HG03520 (cell line): ENCODE measurements at regions not wholly inside any gene's neighbourhood (a gene's known extent, or its start where the extent isn't known, plus 50 kb on each side); places are given as distances from the start of the nearest gene placed in this dataset.

Experiments used
- ATAC-seq: cut with Tn5 transposase; IDR thresholded peaks from one replicate; pipeline ENCODE4 v1.9.1; 2021; ENCODE audit warnings: mild to moderate bottlenecking, moderate library complexity; ENCODE audit not compliant: unreplicated experiment

DNA sequence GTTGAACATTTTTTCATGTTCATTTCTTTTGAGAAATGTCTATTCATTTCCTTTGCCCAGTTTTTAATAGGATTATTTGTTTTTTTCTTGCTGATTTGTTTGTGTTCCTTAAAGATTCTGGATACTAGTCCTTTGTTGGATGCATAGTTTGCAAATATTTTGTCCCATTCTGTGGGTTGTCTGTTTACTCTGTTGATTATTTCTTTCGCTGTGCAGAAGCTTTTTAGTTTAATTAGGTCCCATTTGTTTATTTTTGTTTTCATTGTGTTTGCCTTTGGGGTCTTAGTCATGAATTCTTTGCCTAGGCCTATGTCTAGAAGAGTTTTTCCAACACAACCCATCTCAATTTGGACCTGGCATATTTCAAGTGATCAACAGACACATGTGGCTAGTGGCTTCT, 116.1 kb upstream of the GALNT2 start:
- no peak for ATAC-seq

DNA sequence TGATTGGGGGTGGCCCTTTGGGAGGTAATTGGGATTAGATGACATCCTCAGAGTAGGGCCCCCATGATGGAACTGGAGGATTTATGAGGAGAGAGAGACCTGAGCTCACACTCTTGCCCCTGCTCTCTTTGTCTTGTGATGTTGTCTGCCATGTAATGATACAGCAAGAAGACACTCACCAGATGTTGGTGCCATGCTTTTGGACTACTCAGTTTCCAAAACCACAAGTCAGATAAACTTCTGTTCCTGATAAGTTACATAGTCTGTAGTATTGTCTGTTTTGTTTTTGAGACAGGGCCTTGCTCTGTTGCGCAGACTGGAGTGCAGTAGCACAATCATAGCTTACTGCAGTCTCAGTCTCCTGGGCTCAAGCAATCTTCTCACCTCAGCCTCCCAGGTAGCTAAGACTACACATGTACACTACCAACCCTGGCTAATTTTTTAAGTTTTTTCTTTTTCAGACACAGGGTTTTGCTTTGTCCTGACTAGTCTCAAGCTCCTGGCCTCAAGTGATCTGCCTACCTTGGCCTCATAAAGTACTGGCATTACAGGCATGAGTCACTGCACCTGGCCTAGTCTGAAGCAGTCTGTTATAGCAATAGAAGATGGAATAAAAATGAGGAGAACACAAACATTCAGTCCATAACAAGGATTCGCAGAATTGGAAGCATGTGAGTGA, 115.0 kb upstream of the GALNT2 start:
- ATAC-seq = no peak

DNA sequence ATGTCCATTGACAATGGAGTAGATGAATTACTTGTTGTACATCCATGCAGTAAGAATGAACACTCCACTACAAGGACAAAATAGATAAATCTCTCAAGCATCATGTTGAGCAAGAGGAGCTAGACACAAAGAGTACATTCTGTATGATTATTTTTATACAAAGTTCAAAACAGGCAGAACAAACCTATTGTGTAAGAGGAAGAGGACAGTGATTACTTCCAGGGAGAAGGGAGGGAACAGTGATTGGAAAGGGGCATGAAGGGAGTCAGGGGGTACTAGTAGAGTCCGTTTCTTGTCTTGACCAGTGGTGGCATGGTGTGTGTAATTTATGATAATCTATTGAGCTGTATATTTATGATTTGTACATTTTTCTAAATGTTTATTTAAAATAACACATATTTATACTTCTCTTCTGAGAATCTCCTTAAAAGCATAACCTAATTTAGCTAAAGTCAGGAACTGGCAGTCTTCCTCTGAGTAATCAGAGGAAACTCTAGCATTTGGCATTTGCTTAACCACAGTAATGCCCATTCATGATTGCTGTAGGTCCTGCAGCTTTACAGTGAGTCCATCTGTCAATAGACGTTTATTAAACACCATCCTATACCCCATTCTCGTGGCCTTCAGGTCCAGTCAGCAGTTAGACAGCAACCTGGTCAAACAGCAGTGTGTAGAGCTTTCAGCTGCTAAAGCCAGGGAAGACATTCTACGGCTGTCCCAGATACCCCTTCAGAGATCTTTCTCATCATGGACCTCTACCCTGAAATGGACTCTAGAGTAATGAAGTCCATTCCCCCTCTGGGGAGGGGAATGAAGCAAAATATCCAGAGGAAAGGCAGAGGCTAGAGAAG, 114.1 kb upstream of the GALNT2 start:
- no peak for ATAC-seq

DNA sequence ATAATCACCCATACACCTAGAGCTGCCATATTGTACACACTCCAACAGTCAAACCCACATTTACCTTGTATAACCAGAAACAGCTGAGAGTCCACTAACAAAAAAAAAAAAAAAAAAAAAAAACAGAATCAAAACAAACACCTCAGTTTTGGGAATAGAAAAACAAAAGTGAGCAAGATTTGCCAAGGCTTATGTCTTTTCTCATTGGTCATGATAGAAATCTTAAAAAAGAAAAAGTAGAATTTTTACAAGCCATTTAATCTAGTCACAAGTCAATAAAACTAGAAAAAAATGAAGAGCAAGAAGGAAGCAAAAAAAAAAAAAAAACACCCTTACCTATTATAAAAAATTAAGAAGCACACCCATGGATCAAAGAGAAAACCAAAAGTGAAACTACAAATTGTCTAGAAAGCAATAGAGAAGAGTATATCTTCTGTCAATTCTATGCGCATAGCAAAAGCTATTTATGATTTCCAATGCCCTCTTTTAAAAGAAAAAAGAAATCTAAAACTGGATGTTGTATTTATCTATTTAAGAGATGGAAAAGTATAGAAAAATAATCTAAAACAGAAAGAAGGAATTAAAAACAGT, 113.2 kb upstream of the GALNT2 start:
- no peak for ATAC-seq

DNA sequence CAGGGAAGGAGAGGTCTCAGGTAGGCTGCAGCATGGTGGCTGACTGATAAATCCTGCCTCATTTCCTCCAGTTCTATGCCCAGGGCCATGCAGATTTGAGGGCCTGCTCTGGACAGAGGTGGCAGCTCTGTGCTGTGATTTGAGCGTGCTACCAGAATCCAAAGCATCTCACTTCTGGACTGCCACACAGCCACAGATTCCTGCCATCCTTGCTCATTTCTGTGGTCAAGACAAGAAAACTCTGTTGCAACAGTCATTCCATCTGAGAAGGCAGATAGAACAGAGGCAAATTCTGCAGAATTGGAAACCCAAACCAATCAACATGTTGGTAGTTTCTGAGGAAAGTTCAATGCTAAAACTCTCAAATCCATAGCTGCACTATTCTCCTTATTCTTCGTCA, 102.8 kb upstream of the GALNT2 start:
- ATAC-seq = no peak

DNA sequence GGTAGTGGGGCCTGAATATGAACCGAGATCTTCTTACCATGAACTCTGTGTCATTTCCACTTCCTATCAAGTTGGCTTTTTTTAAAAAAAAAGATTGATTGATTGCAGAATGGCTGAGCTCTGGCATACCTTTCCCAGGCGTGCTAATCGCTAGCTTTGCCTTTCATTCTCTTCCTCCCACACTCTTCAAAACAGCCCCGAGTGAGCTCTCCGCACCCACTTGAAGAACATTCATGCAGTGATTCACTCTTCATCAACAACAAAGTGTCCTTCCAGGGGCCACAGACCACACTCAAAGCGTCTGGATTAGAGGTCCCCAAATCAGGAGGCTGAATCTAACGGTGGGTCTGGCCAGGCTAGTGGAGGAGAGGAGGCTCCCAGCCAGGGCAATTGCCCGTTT, 96.3 kb upstream of the GALNT2 start:
- ATAC-seq = no peak

DNA sequence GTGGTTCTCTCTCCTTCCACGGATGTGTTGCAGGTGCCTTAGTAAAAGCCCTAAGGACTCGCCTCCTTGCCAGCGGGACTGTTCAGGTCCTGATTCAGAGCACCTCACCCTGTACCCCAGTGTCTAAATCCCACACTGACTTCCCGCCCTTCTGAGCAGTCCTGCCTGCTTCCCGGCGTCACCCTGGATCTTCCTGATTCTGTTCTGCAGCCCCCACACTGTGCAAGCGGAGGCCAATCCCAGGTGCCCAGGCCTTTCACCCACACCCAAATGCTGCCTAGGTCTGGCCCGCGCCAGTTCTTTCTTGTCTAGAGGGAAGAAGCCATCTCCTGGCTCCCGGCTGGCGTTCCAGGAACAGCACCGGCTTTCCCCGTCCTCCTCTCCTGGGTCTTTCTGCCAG, 95.9 kb upstream of the GALNT2 start:
- no peak for ATAC-seq

DNA sequence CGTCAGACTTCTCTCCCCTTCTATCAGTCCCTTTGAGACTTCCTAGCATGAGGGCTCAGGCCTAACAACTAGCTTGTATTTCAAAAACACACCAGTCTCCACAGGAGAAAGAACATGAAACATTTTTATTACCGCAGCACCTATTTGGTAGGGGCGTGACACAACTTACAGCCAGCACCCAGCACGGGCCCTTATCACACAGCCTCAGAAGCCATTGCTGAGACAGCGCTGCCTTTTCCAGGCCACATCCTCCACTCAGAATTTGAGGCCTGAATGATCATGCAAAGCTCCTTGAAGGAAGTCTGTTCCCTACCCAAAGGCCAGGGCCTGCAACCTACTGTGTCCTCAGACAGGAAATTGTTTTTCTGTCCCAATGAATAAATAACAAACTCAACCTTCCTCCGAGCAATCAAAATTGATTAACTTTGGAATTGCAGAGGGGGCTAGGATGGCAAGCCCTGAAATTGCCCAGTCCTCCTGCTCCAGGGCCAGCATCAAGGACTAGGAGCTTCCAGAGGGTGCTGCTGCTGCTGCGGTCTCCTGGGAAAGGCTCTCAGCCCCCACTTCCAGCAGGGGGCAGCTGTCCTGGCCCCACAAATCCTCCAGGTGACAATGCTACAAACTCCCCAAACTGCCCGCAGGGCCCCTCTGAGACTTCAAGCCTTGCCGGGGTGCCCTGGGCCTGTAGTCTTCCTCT, 94.3 kb upstream of the GALNT2 start:
- no peak for ATAC-seq

DNA sequence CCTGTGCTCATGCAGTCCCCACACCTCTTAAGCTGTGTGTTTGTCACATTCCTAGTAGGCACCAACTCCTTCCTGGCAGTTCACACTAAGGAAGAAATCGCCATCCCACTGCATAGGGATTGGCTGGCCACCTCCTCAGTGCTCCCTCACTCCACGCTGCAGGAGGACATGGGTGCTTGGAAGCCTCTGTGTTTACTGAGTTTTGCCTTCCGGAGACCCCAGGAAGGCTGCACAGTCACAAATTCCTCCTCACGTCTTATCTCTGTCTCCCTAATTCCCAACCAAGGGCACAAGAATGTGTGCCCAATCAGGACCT, 93.8 kb upstream of the GALNT2 start:
- ATAC-seq = no peak

DNA sequence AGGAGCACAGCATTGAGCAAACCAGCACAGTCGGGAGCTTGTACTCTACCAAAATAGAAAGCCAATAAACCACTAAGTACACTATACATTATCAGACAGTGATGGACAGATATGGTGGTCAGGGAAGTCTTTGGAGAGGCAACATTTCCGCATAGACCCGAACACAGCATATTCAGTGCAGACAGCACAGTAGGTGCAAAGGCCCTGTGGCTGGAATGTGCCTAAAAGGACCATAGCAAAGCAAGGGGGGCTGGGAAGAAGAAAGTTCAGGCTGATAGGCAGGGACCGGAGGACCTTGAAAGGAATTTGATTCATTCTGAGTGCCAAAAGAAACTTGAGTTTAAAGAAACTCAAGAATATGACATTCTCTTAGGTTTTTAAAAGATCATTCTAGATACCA, 92.0 kb upstream of the GALNT2 start:
- no peak for ATAC-seq

DNA sequence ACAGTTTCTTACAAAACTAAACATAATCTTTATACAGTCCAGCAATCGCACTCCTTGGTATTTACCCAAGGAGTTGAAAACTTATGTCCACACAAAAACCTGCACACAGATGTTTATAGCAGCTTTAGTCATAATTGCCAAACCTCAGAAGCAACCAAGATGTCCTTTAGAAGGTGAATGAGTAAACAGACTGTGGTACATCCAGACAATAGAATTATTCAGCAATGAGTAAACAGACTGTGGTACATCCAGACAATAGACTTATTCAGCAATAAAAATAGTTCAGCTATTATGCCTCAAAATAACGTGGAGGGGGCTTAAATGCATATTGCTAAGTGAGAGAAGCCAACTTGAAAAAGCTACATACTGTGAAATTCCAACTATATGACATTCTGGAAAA, 87.0 kb upstream of the GALNT2 start:
- ATAC-seq = no peak

DNA sequence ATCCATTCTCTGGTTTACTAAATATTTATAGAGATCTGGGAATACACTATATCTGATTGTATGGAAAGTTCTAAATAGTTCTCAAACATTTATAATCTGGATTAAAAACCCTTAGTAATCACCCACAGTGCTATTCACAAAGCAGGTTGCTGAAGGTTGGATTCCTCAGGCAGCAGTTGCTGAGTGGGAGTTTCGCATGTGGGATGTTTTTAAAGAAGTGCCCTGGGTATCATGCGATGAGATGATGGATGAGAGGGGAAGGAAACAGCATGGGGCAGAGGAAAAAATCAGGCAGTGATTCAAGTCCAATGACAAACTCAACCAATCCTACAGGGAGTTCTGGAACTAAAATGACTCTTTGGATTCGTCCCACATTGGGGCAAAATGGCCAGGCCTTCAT, 85.3 kb upstream of the GALNT2 start:
- ATAC-seq = no peak

DNA sequence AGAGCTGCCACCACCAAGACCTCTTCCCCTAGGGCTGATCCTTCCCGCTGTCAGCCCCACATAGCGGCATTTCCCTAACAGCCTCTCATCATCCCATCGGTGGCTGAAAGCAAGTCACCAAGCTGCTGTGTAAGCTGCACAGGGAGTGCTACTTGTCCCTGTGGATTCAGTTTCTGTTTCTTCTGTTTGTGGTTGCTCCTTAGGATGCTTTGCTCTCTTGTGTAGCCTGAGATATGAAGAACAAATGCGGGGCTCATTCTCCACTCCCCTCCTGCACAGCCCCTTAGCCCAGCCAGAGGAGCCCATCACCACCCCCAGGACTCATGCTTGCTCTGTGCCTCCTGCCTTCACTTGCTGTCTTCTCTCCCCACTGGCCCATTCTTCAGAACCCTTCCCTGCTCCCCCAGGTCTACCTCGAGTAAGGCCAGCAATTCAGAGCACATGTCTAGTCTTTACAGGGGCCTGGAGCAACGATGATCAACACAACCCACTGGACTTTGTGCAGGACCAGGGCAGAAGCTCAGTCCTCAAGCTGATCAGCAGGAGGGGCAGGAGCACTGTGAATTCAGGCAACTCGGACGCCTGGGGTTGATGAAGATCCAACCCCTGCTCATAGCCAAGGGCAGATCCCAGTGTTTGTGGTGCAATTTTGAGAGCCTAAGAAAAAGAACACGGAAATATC, 82.6 kb upstream of the GALNT2 start:
- ATAC-seq = no peak

DNA sequence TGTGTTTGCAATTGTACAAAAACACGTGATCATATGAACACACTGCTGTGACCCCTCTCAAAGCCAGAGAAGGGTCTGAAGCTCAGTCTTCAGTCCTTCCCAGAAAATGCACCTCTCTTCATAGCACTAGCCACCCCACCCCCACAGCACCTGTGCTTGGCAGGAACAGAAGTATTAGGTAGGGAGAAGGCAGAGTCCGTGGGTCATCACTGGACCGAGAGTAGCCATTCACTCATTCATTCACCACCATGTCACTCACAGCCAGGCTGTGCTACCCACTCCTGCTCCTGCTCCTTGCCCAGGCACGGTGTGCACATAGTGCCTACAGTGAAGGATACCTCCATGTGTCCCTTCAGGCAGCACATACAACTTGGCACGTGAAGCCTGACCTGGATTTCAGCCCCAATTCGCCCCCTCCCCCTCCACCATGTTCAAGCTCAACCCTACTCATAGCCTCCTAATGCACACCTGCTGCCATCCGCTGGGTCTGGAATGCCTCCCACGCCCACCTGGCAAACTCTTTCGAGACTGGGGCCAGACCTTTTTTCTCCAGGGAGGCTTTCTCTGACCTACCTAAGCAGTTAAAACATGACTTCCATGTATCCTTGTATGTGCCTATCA, 81.9 kb upstream of the GALNT2 start:
- no peak for ATAC-seq

DNA sequence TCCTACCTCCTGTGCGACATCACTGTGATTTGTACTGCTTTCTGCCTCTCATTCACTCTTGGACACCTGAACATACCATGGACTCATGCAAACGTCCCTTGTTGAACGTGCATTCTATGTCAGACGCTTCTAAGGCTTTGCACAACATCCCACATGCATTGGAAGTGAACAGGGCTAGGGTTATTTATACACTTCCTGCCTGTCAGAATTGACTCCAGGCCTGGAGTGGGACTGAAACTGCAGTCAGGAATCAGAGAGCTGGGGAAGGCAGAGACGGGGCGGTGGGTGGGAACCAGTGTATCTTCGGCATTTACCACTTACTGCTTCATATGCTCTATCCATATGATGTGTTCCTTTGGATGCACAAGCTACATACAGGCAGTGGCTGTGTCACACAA, 81.4 kb upstream of the GALNT2 start:
- ATAC-seq = no peak

DNA sequence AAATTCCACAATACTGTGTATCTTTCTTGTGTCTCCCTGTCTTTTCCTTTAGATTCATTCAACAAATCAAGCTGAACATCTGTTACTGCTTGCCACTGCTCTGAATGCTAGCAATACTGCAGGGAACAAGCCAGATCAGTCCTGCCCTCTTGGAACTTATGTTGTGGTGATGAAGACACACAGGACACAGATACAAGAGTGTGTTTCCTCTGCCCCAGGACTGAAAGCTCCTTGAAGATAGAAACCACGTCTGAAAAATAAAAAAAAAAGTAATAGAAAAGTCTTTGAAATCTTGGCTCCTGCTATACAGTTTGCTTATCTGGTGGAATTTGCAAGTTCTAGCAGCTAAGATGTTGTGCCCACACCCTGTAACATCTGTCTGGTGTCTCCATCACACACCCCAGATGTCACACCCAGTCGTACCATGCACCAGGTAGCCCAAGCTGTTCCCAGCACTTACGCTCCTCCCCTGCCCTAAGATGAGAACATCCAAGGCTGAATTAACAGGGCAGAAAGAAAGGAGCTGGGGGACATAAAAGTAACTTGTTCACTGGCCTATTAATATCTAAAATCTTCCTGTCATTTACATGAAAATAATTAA, 80.2 kb upstream of the GALNT2 start:
- ATAC-seq = no peak

DNA sequence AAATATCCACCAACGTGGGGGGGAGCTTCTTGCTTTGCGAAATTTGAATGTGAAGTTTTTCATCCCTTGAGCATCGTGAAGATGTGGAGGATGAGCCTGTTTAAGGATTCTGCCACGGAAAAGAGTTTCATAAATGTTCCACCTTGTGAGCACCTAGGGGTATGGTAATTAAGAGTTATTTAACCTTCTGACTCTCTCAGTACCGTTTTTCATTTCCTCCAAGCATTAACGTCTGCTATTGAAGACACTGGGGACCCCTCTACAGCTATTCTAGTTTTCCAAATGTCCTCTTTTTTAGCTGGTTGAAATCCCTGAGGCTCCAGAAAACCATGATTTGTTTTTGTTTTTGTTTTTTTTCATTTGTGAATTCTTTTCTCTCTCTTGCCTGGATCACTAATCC, 79.1 kb upstream of the GALNT2 start:
- ATAC-seq = no peak

DNA sequence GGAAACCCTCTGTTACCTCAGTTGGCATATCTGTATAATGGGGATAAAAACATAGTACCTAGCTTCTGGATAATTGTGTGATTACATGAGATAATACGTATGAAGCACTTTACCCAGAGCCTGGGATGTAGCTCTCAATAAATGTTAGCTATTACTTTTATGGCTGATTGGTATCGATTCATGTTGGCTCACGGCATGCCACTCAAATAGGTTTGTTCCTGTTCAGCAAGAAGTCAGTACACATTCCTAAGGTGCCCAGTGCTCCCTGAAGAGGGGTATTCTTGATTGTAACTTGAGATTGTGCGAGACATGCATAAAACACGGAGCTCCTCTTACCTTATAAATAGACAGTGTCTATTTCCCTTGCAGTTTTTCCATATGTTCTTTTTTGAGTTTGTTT, 78.5 kb upstream of the GALNT2 start:
- no peak for ATAC-seq

DNA sequence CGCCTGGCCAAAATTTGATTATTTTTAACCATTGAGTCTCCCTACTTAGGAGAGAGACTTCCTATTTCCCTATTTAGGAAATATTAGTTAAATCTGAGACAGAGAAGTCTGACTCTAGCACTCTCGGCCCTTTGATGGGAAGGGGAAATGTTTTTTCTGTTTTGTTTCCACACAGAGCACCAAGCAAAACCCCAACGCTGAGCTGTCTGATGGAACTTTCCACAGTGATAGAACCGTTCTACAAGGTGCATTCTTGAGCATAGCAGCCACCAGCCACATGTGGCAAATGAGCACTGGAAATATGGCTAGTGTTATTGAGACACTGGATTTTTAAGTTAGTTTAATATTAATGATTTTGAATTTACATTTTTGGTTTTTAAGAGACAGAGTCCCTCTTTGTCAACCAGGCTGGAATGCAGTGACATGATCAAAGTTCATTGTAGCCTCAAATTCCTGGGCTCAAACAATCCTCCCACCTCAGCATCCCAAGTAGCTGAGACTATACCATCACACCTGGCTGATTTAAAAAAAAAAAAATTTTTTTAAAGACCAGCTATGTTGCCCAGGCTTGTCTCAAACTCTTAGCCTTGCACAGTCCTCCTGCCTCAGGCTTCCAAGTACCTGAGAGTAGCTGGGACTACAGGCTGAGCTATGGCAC, 77.3 kb upstream of the GALNT2 start:
- ATAC-seq = no peak

DNA sequence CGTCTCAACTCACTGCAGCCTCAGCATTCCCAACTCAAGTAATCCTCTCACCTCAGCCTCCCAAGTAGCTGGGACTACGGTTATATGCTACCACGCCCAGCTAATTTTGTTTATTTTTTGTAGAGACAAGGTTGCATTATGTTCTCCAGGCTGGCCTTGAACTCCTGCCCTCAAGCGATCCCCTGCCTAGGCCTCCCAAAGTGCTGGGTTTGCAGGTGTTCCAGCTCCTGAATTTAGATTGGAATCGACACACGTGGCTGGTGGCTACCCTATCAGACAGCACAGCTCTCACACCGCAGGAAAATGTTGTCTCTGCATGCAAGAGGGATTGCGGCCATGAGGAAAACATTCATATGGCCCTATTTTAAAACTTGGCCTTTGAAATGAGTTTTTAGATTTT, 76.7 kb upstream of the GALNT2 start:
- ATAC-seq = no peak
